Ishikawa (cell line): ENCODE measurements at regions not wholly inside any gene's neighbourhood (a gene's known extent, or its start where the extent isn't known, plus 50 kb on each side); places are given as distances from the start of the nearest gene placed in this dataset.

Source experiments
- CEBPB ChIP-seq: IDR thresholded peaks from 2 replicates; pipeline ENCODE4 v1.6.1; 2012
- CREB1 ChIP-seq: IDR thresholded peaks from 2 replicates; pipeline ENCODE4 v1.6.1; 2012; ENCODE audit warnings: low read depth
- EGR1 ChIP-seq: IDR thresholded peaks from 2 replicates; pipeline ENCODE4 v1.6.1; 2012
- EP300 ChIP-seq: IDR thresholded peaks from 2 replicates; pipeline ENCODE4 v1.6.1; 2012; ENCODE audit warnings: borderline replicate concordance
- FOXM1 ChIP-seq: IDR thresholded peaks from 2 replicates; pipeline ENCODE4 v1.6.1; 2012; ENCODE audit warnings: low read depth, borderline replicate concordance
- RAD21 ChIP-seq: IDR thresholded peaks from 2 replicates; pipeline ENCODE4 v1.6.1; 2012; ENCODE audit warnings: low read depth
- TAF1 ChIP-seq: IDR thresholded peaks from 2 replicates; pipeline ENCODE4 v1.6.1; 2012; ENCODE audit warnings: low read depth, mild to moderate bottlenecking
- TCF12 ChIP-seq: IDR thresholded peaks from 2 replicates; pipeline ENCODE4 v1.6.1; 2012; ENCODE audit warnings: low read depth
- YY1 ChIP-seq: IDR thresholded peaks from 2 replicates; pipeline ENCODE4 v1.6.1; 2012; ENCODE audit warnings: low read depth
- ZBTB7A ChIP-seq: IDR thresholded peaks from 2 replicates; pipeline ENCODE4 v1.6.1; 2012; ENCODE audit warnings: low read depth
- TF ChIP-seq, protein P1 (sequence below): IDR thresholded peaks from 2 replicates; pipeline ENCODE4 v1.6.1; 2012; ENCODE audit warnings: low read depth, mild to moderate bottlenecking
- TF ChIP-seq, protein P2 (sequence below): IDR thresholded peaks from 2 replicates; pipeline ENCODE4 v1.6.1; 2012
- TF ChIP-seq, protein P3 (sequence below): IDR thresholded peaks from 2 replicates; pipeline ENCODE4 v1.6.1; 2012

DNA sequence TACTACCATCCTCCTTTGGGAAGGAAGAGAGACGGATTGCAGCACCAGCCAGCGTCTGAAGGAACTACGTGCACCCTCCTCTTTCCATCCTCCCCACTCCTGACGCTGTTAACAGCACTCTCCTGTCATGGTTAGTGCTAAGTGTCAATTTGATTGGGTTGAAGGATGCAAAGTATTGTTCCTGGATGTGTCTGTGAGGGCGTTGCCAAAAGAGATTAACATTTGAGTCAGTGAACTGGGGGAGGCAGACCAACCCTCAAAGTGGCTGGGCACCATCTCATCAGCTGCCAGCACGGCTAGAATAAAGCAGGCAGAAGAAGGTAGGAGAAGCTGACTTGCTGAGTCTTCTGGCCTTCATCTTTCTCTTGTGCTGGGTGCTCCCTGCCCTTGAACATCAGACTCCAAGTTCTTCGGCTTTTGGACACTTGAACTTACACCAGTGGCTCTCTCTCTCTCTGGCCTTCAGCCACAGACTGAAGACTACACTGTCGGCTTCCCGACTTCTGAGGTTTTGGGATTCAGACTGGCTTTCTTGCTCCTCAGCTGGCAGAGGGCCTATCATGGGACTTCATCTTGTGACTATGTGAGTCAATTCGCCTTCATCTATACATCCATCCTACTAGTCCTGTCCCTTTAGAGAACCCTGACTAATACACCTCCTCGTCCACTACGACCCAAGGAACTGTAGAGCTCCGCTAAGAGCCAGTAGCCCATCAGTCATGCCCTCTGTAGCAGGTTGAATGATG is 128.2 kb upstream of the HES1 start:
- TF ChIP-seq YY1, result no peak
- no peak for TF ChIP-seq CREB1
- no peak for TF ChIP-seq EP300
- no peak for TF ChIP-seq FOXM1
- TF ChIP-seq, protein P1, sequence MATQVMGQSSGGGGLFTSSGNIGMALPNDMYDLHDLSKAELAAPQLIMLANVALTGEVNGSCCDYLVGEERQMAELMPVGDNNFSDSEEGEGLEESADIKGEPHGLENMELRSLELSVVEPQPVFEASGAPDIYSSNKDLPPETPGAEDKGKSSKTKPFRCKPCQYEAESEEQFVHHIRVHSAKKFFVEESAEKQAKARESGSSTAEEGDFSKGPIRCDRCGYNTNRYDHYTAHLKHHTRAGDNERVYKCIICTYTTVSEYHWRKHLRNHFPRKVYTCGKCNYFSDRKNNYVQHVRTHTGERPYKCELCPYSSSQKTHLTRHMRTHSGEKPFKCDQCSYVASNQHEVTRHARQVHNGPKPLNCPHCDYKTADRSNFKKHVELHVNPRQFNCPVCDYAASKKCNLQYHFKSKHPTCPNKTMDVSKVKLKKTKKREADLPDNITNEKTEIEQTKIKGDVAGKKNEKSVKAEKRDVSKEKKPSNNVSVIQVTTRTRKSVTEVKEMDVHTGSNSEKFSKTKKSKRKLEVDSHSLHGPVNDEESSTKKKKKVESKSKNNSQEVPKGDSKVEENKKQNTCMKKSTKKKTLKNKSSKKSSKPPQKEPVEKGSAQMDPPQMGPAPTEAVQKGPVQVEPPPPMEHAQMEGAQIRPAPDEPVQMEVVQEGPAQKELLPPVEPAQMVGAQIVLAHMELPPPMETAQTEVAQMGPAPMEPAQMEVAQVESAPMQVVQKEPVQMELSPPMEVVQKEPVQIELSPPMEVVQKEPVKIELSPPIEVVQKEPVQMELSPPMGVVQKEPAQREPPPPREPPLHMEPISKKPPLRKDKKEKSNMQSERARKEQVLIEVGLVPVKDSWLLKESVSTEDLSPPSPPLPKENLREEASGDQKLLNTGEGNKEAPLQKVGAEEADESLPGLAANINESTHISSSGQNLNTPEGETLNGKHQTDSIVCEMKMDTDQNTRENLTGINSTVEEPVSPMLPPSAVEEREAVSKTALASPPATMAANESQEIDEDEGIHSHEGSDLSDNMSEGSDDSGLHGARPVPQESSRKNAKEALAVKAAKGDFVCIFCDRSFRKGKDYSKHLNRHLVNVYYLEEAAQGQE, result no peak
- no peak for TF ChIP-seq CEBPB
- TF ChIP-seq ZBTB7A, result no peak
- TF ChIP-seq, protein P2, sequence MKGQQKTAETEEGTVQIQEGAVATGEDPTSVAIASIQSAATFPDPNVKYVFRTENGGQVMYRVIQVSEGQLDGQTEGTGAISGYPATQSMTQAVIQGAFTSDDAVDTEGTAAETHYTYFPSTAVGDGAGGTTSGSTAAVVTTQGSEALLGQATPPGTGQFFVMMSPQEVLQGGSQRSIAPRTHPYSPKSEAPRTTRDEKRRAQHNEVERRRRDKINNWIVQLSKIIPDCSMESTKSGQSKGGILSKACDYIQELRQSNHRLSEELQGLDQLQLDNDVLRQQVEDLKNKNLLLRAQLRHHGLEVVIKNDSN, result no peak
- no peak for TF ChIP-seq RAD21
- TF ChIP-seq TAF1, result no peak
- TF ChIP-seq, protein P3, sequence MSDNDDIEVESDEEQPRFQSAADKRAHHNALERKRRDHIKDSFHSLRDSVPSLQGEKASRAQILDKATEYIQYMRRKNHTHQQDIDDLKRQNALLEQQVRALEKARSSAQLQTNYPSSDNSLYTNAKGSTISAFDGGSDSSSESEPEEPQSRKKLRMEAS, result no peak
- TF ChIP-seq TCF12, result no peak
- no peak for TF ChIP-seq EGR1
